OCI-LY3 (cell line): ENCODE measurements at regions not wholly inside any gene's neighbourhood (a gene's known extent, or its start where the extent isn't known, plus 50 kb on each side); places are given as distances from the start of the nearest gene placed in this dataset.

Source experiments
- H2AFZ ChIP-seq: fragments of 200-600, 300-600 bp; shearing (Covaris generic); 2 replicates; pipeline ENCODE4 v1.6.0; 2014; ENCODE audit warnings: antibody characterized with exemption, low read depth, low read length
- H3K27ac ChIP-seq: fragments of 200-600, 300-600 bp; sonication (generic); 2 replicates; pipeline ENCODE4 v1.5.1; 2014; ENCODE audit warnings: mild to moderate bottlenecking, low read length, moderate library complexity, mixed read lengths
- H3K27me3 ChIP-seq: fragments of 200-600, 300-600 bp; sonication (generic); 2 replicates; pipeline ENCODE4 v1.6.1; 2014; ENCODE audit warnings: low read depth, low read length, mixed read lengths
- H3K36me3 ChIP-seq: fragments of 200-600, 300-600 bp; sonication (generic); replicated peaks from 2 replicates; pipeline ENCODE3; 2014; ENCODE audit warnings: low read depth, low read length, mixed read lengths
- H3K4me1 ChIP-seq: fragments of 300-600, 200-600 bp; sonication (generic); 2 replicates; pipeline ENCODE4 v1.6.1; 2014; ENCODE audit warnings: low read length, mixed read lengths
- H3K4me2 ChIP-seq: fragments of 200-600, 300-600 bp; sonication (generic); 2 replicates; pipeline ENCODE4 v1.6.1; 2014; ENCODE audit warnings: low read length, mixed read lengths
- H3K4me3 ChIP-seq: fragments of 300-600, 200-600 bp; sonication (generic); 2 replicates; pipeline ENCODE4 v1.5.1; 2014; ENCODE audit warnings: antibody characterized with exemption, mild to moderate bottlenecking, low read length, moderate library complexity
- H3K79me2 ChIP-seq: fragments of 300-600, 200-600 bp; shearing (Covaris generic); 2 replicates; pipeline ENCODE4 v1.6.1; 2014; ENCODE audit warnings: mild to moderate bottlenecking, low read length, mixed read lengths
- H3K9ac ChIP-seq: fragments of 300-600, 200-600 bp; shearing (Covaris generic); 2 replicates; pipeline ENCODE4 v1.6.0; 2014; ENCODE audit warnings: mild to moderate bottlenecking, low read length, moderate library complexity
- H3K9me3 ChIP-seq: fragments of 200-600, 300-600 bp; shearing (Covaris generic); 2 replicates; pipeline ENCODE4 v1.6.1; 2014; ENCODE audit warnings: low read length, mixed read lengths; ENCODE audit not compliant: insufficient read depth
- H4K20me1 ChIP-seq: fragments of 200-600, 300-600 bp; sonication (generic); 2 replicates; pipeline ENCODE4 v1.6.1; 2016; ENCODE audit warnings: low read length, mixed read lengths; ENCODE audit not compliant: insufficient read depth
- CTCF ChIP-seq: fragments of 200-600, 300-600 bp; sonication (generic); IDR thresholded peaks from 2 replicates; pipeline ENCODE4 v1.5.1; 2014; ENCODE audit warnings: antibody characterized with exemption, low read length, low read depth
- EZH2phosphoT487 ChIP-seq: fragments of 200-600 bp; shearing (Covaris generic); IDR thresholded peaks from 2 replicates; pipeline ENCODE4 v1.6.1; 2018; ENCODE audit warnings: antibody characterized with exemption, mixed run types, low read depth

DNA sequence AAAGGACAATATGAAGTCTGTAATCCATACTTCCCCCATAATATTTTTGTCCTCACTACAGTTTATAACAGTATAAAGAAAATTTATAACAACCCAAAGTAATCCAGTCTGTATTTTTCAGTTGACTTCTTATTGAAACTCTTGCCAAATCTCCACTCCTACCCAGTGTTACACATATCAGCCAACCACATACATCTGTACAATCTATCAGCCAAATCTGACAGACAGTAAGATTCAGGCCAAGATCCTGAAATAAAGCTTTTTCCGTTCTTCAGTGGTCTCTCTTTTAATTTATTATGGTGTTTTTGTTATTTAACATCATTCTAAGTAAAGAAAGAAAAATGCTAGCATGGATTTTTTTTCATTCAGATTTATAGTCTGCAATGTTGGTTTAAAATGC lies 2370.9 kb upstream of the RAG2 start:
- Histone ChIP-seq H3K36me3 (no peaks in the 10 kb centered on the region), H3K79me2 (no peaks in the 10 kb centered on the region), H4K20me1 (no peaks in the 10 kb centered on the region), H3K4me2 (no peak overlapping the region), H3K27ac (no peak overlapping the region), H3K4me1 (no peaks in the 10 kb centered on the region), H3K4me3 (no peak overlapping the region), H2AFZ (no peak overlapping the region), H3K27me3 (no peaks in the 10 kb centered on the region), H3K9ac (no peak overlapping the region), H3K9me3 (no peaks in the 10 kb centered on the region)
- no peak for TF ChIP-seq EZH2phosphoT487

- H2AFZ ChIP-seq, result no peak overlapping the region
- TF ChIP-seq CTCF, result no peak
- TF ChIP-seq EZH2phosphoT487, result no peak
- peaks cover 10% of the 10 kb centered on the region for H3K4me1 ChIP-seq
- no peaks in the 10 kb centered on the region for H3K79me2 ChIP-seq
- no peak overlapping the region for H3K4me2 ChIP-seq
- no peaks in the 10 kb centered on the region for H3K36me3 ChIP-seq
- H3K27ac ChIP-seq, result no peak overlapping the region
- H3K27me3 ChIP-seq, result no peaks in the 10 kb centered on the region
- H3K9me3 ChIP-seq, result no peaks in the 10 kb centered on the region
- H3K9ac ChIP-seq, result no peak overlapping the region
- no peaks in the 10 kb centered on the region for H4K20me1 ChIP-seq
- no peak overlapping the region for H3K4me3 ChIP-seq
Measured at GRCh38 chr11:38952698-38953097, 2354.7 kb upstream of the RAG2 start.

DNA sequence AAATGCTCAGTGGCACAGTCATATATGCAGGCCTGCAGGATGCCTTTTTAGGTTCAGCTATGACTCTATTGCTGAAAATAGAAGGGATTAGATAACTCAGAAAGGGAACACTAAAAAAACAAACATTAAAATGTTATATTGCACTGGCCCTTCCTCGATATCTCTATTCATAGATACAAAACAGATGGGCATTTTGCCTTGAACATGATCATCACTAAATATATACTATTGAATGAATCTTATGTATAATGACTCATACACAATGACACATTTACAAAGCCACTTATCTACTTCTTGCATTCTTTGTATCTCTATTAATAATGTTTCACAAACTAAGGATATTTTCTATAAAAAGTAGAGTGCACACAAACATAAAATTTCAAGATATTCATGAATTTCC lies 2352.8 kb upstream of the RAG2 start:
- H4K20me1 ChIP-seq, result no peaks in the 10 kb centered on the region
- no peak overlapping the region for H3K9ac ChIP-seq
- H3K4me3 ChIP-seq, result no peak overlapping the region
- peaks cover 10% of the 10 kb centered on the region for H3K4me1 ChIP-seq
- no peak overlapping the region for H2AFZ ChIP-seq
- H3K27ac ChIP-seq, result no peak overlapping the region
- H3K36me3 ChIP-seq, result no peaks in the 10 kb centered on the region
- no peaks in the 10 kb centered on the region for H3K9me3 ChIP-seq
- TF ChIP-seq EZH2phosphoT487, result no peak
- no peaks in the 10 kb centered on the region for H3K27me3 ChIP-seq
- no peak overlapping the region for H3K4me2 ChIP-seq
- no peaks in the 10 kb centered on the region for H3K79me2 ChIP-seq

DNA sequence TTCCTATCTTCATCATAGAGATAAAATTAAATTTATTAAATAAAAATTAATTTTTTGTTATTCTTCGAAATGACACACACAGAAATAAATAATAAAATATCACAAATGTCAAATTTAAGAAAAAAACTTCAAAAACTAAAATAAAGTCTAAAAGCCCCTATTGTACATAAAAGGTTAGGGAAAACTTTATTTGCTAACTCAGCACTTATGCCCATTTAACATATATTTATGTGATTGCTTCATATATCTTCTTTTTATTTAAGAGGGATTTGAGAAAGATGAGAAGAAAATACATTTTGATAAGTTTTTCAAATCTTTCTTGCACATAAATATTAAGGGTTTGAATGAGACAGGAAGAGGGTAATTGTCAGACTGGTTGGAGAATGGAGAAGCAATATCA lies 2350.4 kb upstream of the RAG2 start:
- no peaks in the 10 kb centered on the region for H3K9me3 ChIP-seq
- no peak overlapping the region for H3K9ac ChIP-seq
- H3K4me2 ChIP-seq, result peak overlapping the region; percentile 52
- H3K27ac ChIP-seq, result 0 out of 2 replicates have a peak overlapping the region, but pooled peaks have one; percentile 17
- no peaks in the 10 kb centered on the region for H3K79me2 ChIP-seq
- H4K20me1 ChIP-seq, result no peaks in the 10 kb centered on the region
- H3K27me3 ChIP-seq, result no peaks in the 10 kb centered on the region
- no peak overlapping the region for H3K4me3 ChIP-seq
- TF ChIP-seq CTCF (no peak), EZH2phosphoT487 (no peak)
- H3K4me1 ChIP-seq, result peaks cover 10% of the 10 kb centered on the region
- H3K36me3 ChIP-seq, result no peaks in the 10 kb centered on the region
- no peak overlapping the region for H2AFZ ChIP-seq

GRCh38 chr11:38937709-38938108 lies 2339.7 kb upstream of the RAG2 start:
- Histone ChIP-seq H3K9me3 (no peaks in the 10 kb centered on the region), H3K79me2 (no peaks in the 10 kb centered on the region), H3K4me1 (no peaks in the 10 kb centered on the region), H4K20me1 (no peaks in the 10 kb centered on the region), H3K4me2 (no peak overlapping the region), H3K27me3 (no peaks in the 10 kb centered on the region), H3K27ac (no peak overlapping the region), H3K36me3 (no peaks in the 10 kb centered on the region), H3K9ac (no peak overlapping the region), H3K4me3 (no peak overlapping the region), H2AFZ (peak overlapping the region; percentile 45; the same call in 1 of the 2 replicates)
- TF ChIP-seq EZH2phosphoT487 (no peak), CTCF (no peak)
